Activated naive CD4-positive, alpha-beta T cell treated with anti-CD3 and anti-CD28 coated beads, Interleukin-2, amount 10 ng/mL, durations not matched to agents 7 days and 5 days (primary cell): ENCODE measurements at regions not wholly inside any gene's neighbourhood (a gene's known extent, or its start where the extent isn't known, plus 50 kb on each side); places are given as distances from the start of the nearest gene placed in this dataset.

Source experiments
- CTCF ChIA-PET: fragments of 350-600 bp; sonication (Branson Sonifier 250); formaldehyde crosslinking; loops from one replicate; lab custom pipeline; 2021; ENCODE audit warnings: antibody characterized with exemption; lab: Charles Lee
- DNase-seq: peaks from one replicate; pipeline ENCODE4 v3.0.0-alpha.2; 2020
- H3K27ac Mint-ChIP-seq: one replicate; pipeline ENCODE4 v1.8.0; 2021; ENCODE audit warnings: mild to moderate bottlenecking, moderate library complexity, mixed read lengths
- H3K27me3 Mint-ChIP-seq: one replicate; pipeline ENCODE4 v1.8.0; 2021; ENCODE audit warnings: mild to moderate bottlenecking, mixed read lengths
- H3K36me3 Mint-ChIP-seq: one replicate; pipeline ENCODE4 v1.8.0; 2021; ENCODE audit warnings: mixed read lengths
- H3K4me1 Mint-ChIP-seq: one replicate; pipeline ENCODE4 v1.8.0; 2021; ENCODE audit warnings: mixed read lengths
- H3K4me3 Mint-ChIP-seq: one replicate; pipeline ENCODE4 v1.8.0; 2021; ENCODE audit warnings: mild to moderate bottlenecking, moderate library complexity, mixed read lengths
- H3K9me3 Mint-ChIP-seq: one replicate; pipeline ENCODE4 v1.8.0; 2021; ENCODE audit warnings: mixed read lengths

DNA sequence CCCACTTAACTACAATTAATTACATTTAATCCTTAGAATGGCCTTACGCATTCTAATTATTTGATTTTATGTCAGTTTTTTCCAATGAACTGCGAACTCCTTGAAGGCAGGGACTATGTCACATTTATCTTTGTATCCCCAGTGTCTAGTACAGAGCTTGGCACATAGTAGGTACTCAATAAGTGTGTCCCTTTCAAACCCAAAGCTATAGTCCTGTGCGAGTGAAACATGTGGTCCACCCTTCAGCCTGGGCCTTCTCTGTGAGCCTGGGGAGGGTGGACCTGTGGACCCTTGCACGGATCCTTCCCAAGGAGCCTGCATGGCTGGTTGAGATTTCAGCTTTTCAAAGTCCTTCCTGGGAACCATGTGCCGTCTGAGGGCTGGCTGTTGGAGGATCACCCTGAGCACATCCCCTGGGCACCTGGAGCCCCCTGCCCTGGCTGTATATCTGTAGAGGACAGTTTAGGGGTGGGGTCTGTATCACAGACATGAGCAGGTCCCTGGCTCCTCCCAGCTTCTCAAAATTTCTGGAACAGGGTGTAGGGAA, 103.1 kb downstream of the IER5 start:
- Mint-ChIP-seq H3K9me3 (no peaks in the 10 kb centered on the region), H3K36me3 (no peaks in the 10 kb centered on the region), H3K4me3 (no peak overlapping the region), H3K27ac (no peak overlapping the region), H3K27me3 (peaks cover 49% of the 10 kb centered on the region), H3K4me1 (peaks cover 2% of the 10 kb centered on the region)
- CTCF ChIA-PET: interaction anchor here (1.0 to 9.2 kb wide), 8 partner anchors 11 to 243 kb away, joined by 3 to 107 read pairs (median 10); no protein-coding TSS in a partner anchor
- DNase-seq: no peak

DNA sequence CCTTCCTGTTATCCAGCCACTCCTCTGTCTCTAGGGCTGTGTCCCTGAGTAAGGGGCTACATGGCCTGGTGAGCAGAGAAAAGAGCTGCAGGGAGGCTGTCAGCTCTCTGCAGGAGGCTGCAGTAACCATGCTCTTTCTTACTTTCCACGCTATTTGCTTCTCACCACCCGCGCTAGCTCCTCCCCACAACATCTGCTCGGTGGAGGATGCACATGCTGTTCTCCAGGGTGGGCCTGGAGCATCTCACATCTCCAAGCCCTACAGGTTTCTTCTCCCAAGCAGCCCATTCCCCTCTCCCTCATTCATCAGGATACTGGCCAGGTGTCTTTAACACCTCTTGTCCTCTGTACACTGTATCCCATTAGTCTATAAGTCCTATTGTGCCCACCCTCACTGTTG, 103.8 kb downstream of the IER5 start:
- H3K27me3 Mint-ChIP-seq: peaks cover 42% of the 10 kb centered on the region

DNA sequence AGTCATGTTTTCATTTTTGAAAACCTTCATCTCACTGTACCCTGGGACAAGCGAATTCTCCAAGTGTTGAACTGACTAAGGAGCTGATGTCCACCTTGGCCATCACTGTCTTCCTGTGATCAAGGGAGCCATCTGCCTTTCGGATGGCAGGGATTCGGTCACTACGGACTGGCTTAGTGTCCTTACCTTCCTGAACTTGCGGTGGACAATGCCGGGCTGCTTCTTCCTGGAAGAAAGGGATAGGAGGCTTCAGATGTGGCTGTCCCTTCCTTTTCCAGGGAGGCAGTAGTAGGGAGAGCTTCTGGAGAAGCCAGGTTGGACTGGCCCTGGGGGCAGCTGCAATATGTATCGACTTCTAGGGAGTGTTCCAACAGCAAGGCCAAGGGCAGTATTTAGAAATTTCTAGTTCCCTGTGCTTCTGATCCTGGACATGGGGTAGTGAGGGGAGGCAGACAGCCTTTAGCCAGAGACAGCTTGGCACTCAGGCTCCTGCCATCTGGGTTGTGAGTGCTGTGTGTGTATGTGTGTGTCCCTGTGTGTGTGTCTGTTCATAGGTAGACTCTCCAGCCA, 114.6 kb downstream of the IER5 start:
- H3K27ac Mint-ChIP-seq: no peak overlapping the region
- no peaks in the 10 kb centered on the region for H3K4me1 Mint-ChIP-seq
- H3K36me3 Mint-ChIP-seq: no peaks in the 10 kb centered on the region
- DNase-seq: no peak
- H3K9me3 Mint-ChIP-seq: no peaks in the 10 kb centered on the region
- H3K27me3 Mint-ChIP-seq: peaks cover 17% of the 10 kb centered on the region
- no peak overlapping the region for H3K4me3 Mint-ChIP-seq
- CTCF ChIA-PET: interaction anchor here (0.9 to 2.1 kb wide), 5 partner anchors 13 to 227 kb away, joined by 3 to 6 read pairs (median 5); no protein-coding TSS in a partner anchor

More for the DNA sequence above, 103.8 kb downstream of the IER5 start:
- Mint-ChIP-seq H3K27ac (no peak overlapping the region), H3K36me3 (no peaks in the 10 kb centered on the region), H3K4me3 (no peak overlapping the region), H3K4me1 (peaks cover 2% of the 10 kb centered on the region), H3K9me3 (no peaks in the 10 kb centered on the region)
- no peak for DNase-seq
- CTCF ChIA-PET: interaction anchor here (1.4 to 9.2 kb wide), 5 partner anchors 12 to 242 kb away, joined by 3 to 107 read pairs (median 15); no protein-coding TSS in a partner anchor

DNA sequence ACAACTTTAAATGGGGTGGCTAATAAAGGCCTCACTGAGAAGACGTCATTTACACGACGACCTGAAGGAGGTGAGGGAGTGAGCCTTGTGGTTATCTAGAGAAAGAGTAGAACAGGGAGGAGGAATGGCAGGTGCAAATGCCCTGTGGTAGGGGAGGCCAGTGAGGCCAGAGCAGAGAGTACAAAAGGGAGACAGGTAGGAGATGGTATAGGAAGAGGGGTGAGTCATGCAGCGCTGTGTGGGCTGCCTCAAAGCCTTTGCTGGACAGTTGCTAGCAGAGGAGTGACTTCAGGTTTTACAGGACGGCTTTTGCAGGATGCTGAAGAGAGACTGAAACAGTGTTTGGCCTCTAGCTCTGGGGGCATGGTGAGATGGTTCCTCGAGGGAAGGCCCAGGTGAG, 116.0 kb downstream of the IER5 start:
- no peaks in the 10 kb centered on the region for H3K9me3 Mint-ChIP-seq
- H3K27ac Mint-ChIP-seq: no peak overlapping the region
- H3K36me3 Mint-ChIP-seq: no peaks in the 10 kb centered on the region
- H3K4me3 Mint-ChIP-seq: no peak overlapping the region
- H3K4me1 Mint-ChIP-seq: no peaks in the 10 kb centered on the region
- peaks cover 17% of the 10 kb centered on the region for H3K27me3 Mint-ChIP-seq
- no peak for DNase-seq
- CTCF ChIA-PET: no interaction called here

DNA sequence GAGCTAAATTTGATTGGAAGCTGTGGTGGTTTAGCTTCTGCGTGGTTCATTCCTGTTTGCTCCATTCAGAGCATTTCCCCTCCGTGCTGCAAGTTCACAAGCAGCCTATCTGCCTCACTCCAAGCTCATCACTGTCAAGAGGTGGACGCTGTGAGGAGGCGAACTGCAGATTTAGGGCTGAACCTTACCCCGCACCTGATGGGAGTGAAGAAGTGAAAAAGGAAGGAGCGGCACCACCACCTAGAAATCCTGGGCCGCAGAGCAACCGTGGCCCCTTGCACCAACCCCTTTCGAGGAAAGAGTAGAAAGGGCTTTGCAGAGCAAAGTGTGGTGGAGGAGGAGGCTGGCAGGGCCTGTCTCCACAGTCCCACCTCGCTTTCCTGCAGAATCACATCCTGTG, 117.4 kb downstream of the IER5 start:
- H3K4me3 Mint-ChIP-seq: no peak overlapping the region
- H3K27ac Mint-ChIP-seq: no peak overlapping the region
- no peaks in the 10 kb centered on the region for H3K4me1 Mint-ChIP-seq
- no peak for DNase-seq
- no peaks in the 10 kb centered on the region for H3K36me3 Mint-ChIP-seq
- H3K27me3 Mint-ChIP-seq: peaks cover 17% of the 10 kb centered on the region
- H3K9me3 Mint-ChIP-seq: no peaks in the 10 kb centered on the region
- CTCF ChIA-PET: no interaction called here

DNA sequence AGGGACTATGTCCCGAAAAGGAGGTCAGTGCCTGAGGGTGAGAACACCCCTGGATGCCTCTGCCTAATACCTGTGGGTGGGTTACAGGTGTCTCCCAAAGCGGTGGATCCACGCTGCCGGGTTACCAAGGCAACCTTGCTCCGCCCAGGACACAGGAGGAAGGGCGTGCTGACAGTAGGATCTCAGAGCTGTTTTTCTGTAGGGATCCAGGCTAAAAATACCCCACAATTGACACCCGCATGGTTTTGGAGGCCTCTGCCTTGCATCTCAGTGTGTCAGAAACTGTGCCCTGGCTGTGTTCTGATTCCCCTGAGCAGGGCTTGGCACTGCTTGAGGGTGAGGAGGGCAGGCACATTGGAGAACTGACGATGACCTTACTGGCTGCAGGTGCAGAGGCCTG, 118.0 kb downstream of the IER5 start:
- Mint-ChIP-seq H3K4me1 (no peaks in the 10 kb centered on the region), H3K4me3 (no peak overlapping the region), H3K27ac (no peak overlapping the region), H3K27me3 (peaks cover 24% of the 10 kb centered on the region), H3K36me3 (no peaks in the 10 kb centered on the region), H3K9me3 (no peaks in the 10 kb centered on the region)
- CTCF ChIA-PET: no interaction called here
- no peak for DNase-seq

DNA sequence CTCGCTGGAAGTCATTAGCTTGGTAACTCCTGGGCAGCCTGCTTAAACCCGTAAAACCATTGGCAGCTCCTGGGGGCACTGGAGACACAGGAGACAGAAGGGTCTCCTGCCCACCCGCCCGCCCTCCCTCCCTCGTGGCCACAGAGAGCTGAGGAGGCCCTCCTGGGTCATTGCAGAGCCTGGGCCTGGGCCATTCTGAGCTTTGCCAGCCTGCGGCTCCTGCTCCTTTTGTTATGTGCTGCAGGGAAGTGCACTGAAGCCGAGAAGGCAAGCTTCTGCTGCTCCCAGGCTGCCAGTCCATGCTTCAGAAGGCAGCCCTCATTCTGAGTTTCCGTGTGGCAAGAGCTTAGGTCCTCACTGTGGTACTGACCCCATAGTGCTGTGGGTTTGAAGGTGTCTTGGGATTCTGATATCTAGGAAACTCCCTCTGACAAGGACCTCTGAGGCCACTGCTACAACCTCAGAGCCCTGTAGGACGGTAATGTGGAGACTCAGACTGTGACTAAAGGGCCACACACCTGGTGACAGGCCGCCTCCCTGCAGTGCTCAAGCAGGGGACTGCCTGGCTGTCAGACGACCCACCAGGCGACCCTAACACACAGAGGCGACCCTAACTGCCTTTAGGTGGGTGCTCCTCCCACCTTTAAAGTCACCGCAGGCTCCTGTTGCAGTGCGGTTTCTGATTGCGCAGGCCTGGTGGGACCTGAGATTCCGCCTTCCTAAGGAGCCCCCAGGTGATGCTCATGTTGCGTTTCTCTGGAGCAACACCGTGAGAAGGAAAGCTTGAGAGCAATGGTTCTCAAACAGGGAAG, 118.7 kb downstream of the IER5 start:
- Mint-ChIP-seq H3K27me3 (peaks cover 30% of the 10 kb centered on the region), H3K27ac (no peak overlapping the region), H3K4me3 (no peak overlapping the region), H3K9me3 (no peaks in the 10 kb centered on the region), H3K4me1 (no peaks in the 10 kb centered on the region), H3K36me3 (no peaks in the 10 kb centered on the region)
- CTCF ChIA-PET: interaction anchor here (1.1 kb wide), 1 partner anchor 81 kb away, joined by 3 read pairs; no protein-coding TSS in a partner anchor
- DNase-seq: no peak

DNA sequence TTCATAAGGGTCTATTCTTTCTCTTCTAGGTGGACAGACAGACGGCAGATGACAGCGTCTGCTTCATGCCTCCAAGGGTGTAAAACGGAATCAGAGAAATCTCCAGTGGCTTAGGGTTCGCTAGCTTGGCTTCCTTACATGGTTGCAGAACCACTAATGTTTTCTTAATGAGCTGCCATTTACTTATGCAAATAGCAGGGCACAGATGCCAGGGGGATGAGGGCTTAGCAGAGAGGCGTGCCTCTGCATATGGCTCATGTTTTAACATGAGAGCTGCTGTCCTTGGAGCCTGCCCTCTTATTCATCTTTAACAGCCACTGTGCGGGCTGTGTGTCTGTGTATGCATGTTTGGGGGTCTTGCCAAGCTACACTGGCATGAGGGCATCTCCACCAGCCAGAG, 119.6 kb downstream of the IER5 start:
- H3K4me3 Mint-ChIP-seq: no peak overlapping the region
- H3K4me1 Mint-ChIP-seq: no peaks in the 10 kb centered on the region
- H3K9me3 Mint-ChIP-seq: no peaks in the 10 kb centered on the region
- DNase-seq: no peak
- no peak overlapping the region for H3K27ac Mint-ChIP-seq
- H3K27me3 Mint-ChIP-seq: peaks cover 29% of the 10 kb centered on the region
- CTCF ChIA-PET: interaction anchor here (0.8 to 1.1 kb wide), 3 partner anchors 18 to 326 kb away, joined by 3 read pairs; no protein-coding TSS in a partner anchor
- H3K36me3 Mint-ChIP-seq: no peaks in the 10 kb centered on the region

DNA sequence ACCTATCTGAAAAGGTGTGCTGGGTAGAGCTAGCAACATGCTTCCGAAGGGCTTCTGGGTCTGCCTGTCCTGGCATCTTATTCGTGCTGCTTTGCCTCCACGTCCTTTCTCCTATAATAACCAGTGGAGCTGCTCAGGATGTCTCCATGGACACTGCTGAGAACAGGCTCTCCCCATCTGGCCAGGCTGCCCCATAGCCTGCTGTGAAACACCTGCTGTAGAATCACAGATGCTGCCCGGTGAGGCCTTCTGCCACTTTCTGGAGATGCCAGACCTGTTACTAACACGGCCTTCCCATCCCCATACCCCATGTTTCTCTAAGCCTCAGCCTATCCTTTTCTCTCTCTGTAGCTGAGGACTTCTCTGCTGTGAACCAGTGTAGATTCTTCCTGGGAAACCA, 120.5 kb downstream of the IER5 start:
- peaks cover 27% of the 10 kb centered on the region for H3K27me3 Mint-ChIP-seq
- H3K4me3 Mint-ChIP-seq: no peak overlapping the region
- CTCF ChIA-PET: interaction anchor here (0.8 kb wide), 1 partner anchor 327 kb away, joined by 3 read pairs; no protein-coding TSS in a partner anchor
- H3K4me1 Mint-ChIP-seq: no peaks in the 10 kb centered on the region
- H3K36me3 Mint-ChIP-seq: no peaks in the 10 kb centered on the region
- no peak overlapping the region for H3K27ac Mint-ChIP-seq
- H3K9me3 Mint-ChIP-seq: no peaks in the 10 kb centered on the region
- no peak for DNase-seq

DNA sequence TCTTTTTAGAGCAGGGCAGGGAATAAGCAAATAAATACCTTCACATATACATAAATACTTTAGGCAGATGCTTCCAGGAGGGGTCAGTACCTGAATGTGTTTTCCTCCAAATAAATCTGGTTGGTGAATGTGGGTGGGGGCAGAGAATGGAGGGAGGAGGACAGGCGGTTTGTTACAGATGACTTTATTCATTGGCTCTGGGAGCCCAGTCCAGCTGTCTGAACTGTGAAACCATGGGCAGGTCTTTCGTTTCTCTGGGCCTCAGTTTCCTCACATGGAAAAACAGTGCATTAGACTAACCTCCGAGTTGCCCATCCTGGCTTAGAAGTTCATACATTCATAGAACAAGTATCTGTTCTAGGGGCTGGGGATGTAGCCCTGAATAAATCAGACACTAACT, 124.6 kb downstream of the IER5 start:
- H3K4me1 Mint-ChIP-seq: no peaks in the 10 kb centered on the region
- no peaks in the 10 kb centered on the region for H3K9me3 Mint-ChIP-seq
- no peak overlapping the region for H3K4me3 Mint-ChIP-seq
- DNase-seq: no peak
- H3K36me3 Mint-ChIP-seq: no peaks in the 10 kb centered on the region
- CTCF ChIA-PET: no interaction called here
- H3K27me3 Mint-ChIP-seq: peaks cover 24% of the 10 kb centered on the region
- H3K27ac Mint-ChIP-seq: no peak overlapping the region

DNA sequence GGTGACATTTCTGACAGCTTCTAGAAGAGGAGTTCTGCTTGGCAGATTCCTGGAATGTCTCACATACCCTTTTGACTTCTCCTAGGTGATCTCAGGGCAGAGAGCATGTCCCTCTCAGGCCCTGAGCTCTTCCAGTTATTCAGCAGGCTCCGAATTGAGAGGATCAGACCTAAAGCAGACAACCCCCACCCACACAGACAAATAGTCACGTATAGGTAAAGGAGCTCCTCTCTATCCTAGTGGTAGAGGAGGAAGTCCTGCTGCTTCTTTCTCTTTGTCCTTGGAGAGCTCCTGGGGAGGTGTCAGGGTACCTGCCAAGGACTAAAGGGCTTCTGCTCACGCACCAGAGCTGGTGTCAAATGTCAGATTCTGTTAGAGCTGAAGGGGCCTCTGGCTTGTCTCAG, 128.1 kb downstream of the IER5 start:
- Mint-ChIP-seq H3K27me3 (peaks cover 16% of the 10 kb centered on the region), H3K27ac (no peak overlapping the region), H3K36me3 (no peaks in the 10 kb centered on the region), H3K9me3 (no peaks in the 10 kb centered on the region), H3K4me1 (no peaks in the 10 kb centered on the region), H3K4me3 (no peak overlapping the region)
- no peak for DNase-seq
- CTCF ChIA-PET: interaction anchor here (0.7 to 1.6 kb wide), 2 partner anchors 27 to 208 kb away, joined by 3 to 5 read pairs; no protein-coding TSS in a partner anchor

DNA sequence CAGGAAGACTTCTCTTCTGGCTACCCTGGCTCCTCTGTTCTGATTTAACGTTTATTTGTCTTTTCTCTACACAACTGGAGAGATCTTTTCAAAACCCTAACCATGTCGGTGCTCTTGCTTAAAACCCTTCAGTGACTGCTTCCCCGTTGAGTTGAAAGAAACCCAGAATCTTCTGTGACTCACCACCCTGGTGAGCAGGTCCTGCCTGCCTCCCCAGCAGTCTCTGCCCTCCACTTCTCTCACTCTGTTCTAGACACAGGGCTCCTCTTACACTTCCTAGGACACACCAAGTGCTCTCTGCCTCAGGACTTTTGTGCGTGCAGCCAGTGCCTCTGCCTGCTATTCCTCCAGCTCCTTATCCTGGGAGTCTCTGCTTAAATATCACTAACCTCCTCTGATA, 131.4 kb downstream of the IER5 start:
- CTCF ChIA-PET: interaction anchor here (1.2 kb wide), 1 partner anchor 29 kb away, joined by 4 read pairs; no protein-coding TSS in a partner anchor
- H3K36me3 Mint-ChIP-seq: no peaks in the 10 kb centered on the region
- no peak for DNase-seq

DNA sequence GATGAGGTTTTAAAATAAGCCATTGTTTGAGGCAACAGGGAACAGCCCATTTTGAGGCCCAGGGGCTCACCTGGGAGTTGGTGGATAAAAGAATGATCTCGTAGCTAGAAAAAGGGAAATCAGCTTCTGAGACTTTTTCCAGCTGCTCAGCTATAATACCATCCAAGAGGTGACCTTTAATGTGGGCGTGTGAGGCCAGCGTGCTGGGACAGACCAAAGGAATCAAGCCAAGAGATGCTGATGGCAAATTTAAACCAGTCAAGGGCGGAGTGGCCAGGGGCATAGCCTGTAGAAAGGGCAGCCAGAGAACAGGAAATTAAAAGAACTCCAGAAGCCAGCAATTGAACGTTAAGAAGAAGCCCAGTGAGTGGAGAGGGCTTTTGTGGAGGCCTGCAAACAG, 132.6 kb downstream of the IER5 start:
- peaks cover 4% of the 10 kb centered on the region for H3K27me3 Mint-ChIP-seq
- CTCF ChIA-PET: no interaction called here
- no peaks in the 10 kb centered on the region for H3K9me3 Mint-ChIP-seq
- no peak overlapping the region for H3K27ac Mint-ChIP-seq
- H3K36me3 Mint-ChIP-seq: no peaks in the 10 kb centered on the region
- DNase-seq: no peak
- no peaks in the 10 kb centered on the region for H3K4me1 Mint-ChIP-seq
- H3K4me3 Mint-ChIP-seq: no peak overlapping the region

More for the DNA sequence above, 131.4 kb downstream of the IER5 start:
- H3K4me1 Mint-ChIP-seq: no peaks in the 10 kb centered on the region
- peaks cover 4% of the 10 kb centered on the region for H3K27me3 Mint-ChIP-seq
- no peak overlapping the region for H3K4me3 Mint-ChIP-seq
- H3K9me3 Mint-ChIP-seq: no peaks in the 10 kb centered on the region
- H3K27ac Mint-ChIP-seq: no peak overlapping the region

DNA sequence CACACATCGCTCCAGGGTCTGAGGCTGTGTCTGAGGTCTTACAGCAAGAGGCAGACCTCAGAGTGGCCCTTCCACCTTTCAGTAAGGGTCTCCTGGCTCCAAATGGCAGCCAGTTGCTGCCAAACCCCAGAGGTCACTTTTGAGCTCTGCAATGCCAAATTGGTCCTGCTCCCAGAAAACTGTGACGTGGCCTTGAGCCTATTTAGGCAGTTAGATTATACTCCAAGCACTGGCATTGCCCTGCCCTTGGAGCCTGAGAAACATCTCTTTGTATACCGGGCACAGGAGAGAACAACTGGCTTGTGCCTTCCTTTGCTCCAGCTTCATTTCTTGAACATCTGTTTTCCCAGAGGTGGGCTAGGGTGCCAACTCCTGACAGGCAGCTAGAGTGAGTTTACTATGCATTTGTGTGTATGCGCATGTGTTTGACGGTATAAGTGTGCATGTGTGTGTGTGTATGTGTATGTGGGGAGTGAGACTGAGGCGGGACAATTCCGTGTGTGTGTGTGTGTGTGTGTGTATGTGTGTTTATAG, 134.5 kb downstream of the IER5 start:
- DNase-seq: no peak
- no peak overlapping the region for H3K27ac Mint-ChIP-seq
- CTCF ChIA-PET: interaction anchor here (1.0 to 1.1 kb wide), 2 partner anchors 200 to 207 kb away, joined by 3 read pairs; no protein-coding TSS in a partner anchor
- H3K4me1 Mint-ChIP-seq: no peaks in the 10 kb centered on the region
- H3K36me3 Mint-ChIP-seq: no peaks in the 10 kb centered on the region
- peaks cover 6% of the 10 kb centered on the region for H3K9me3 Mint-ChIP-seq
- no peaks in the 10 kb centered on the region for H3K27me3 Mint-ChIP-seq
- no peak overlapping the region for H3K4me3 Mint-ChIP-seq
